HepG2 (cell line): ENCODE measurements at regions not wholly inside any gene's neighbourhood (a gene's known extent, or its start where the extent isn't known, plus 50 kb on each side); places are given as distances from the start of the nearest gene placed in this dataset.
A peak's percentile ranks its signal among the peaks of the same experiment; 100 is the strongest.

ENCODE experiments used
- FIP1L1 ChIP-seq: fragments of 200-400 bp; formaldehyde crosslinking; IDR thresholded peaks from 2 replicates; pipeline ENCODE4 v1.6.1; 2018; ENCODE audit warnings: low read depth, mild to moderate bottlenecking, low read length, moderate library complexity, borderline replicate concordance; ENCODE audit not compliant: insufficient read depth
- HES4 ChIP-seq: sonication (generic); formaldehyde crosslinking; IDR thresholded peaks from 2 replicates; pipeline ENCODE4 v1.9.0; 2021; ENCODE audit warnings: mild to moderate bottlenecking, missing genetic modification reagents, borderline replicate concordance
- NFRKB ChIP-seq: fragments of 450-650 bp; IDR thresholded peaks from 2 replicates; pipeline ENCODE4 v1.6.1; 2017
- PHB2 ChIP-seq: fragments of 450-650 bp; IDR thresholded peaks from 2 replicates; pipeline ENCODE4 v1.6.1; 2018; ENCODE audit not compliant: partially characterized antibody
- RCOR2 ChIP-seq: IDR thresholded peaks from 2 replicates; pipeline ENCODE4 v1.6.1; 2016; ENCODE audit warnings: missing biosample characterization, missing genetic modification reagents
- YEATS2 ChIP-seq: sonication (generic); formaldehyde crosslinking; IDR thresholded peaks from 2 replicates; pipeline ENCODE4 v1.4.0; 2020; ENCODE audit warnings: missing genetic modification reagents, borderline replicate concordance
- ZBTB1 ChIP-seq: sonication (generic); formaldehyde crosslinking; IDR thresholded peaks from 2 replicates; pipeline ENCODE4 v1.4.0; 2020; ENCODE audit warnings: missing genetic modification reagents, borderline replicate concordance
- ZNF282 ChIP-seq: fragments of 450-650 bp; IDR thresholded peaks from 2 replicates; pipeline ENCODE4 v1.6.1; 2018; ENCODE audit not compliant: partially characterized antibody
- ZNF430 ChIP-seq: sonication (generic); formaldehyde crosslinking; IDR thresholded peaks from 2 replicates; pipeline ENCODE4 v1.9.0; 2021; ENCODE audit warnings: mild to moderate bottlenecking, missing genetic modification reagents
- ZNF737 ChIP-seq: sonication (generic); formaldehyde crosslinking; IDR thresholded peaks from 2 replicates; pipeline ENCODE4 v1.5.0; 2020; ENCODE audit warnings: missing genetic modification reagents, mild to moderate bottlenecking, borderline replicate concordance
- TF ChIP-seq, protein P1 (sequence below): sonication (generic); formaldehyde crosslinking; IDR thresholded peaks from 2 replicates; pipeline ENCODE4 v1.5.0; 2020; ENCODE audit warnings: mild to moderate bottlenecking, missing genetic modification reagents
- TF ChIP-seq, protein P2 (sequence below), 2 experiments: IDR thresholded peaks; 2 replicates each; pipeline ENCODE4 v1.6.1; 2011 to 2012; ENCODE audit warnings: low read length in 2 of 2, borderline replicate concordance in 1 of 2, low read depth in 1 of 2, mild to moderate bottlenecking in 1 of 2, moderate library complexity in 1 of 2
- TF ChIP-seq, protein P3 (sequence below): sonication (generic); formaldehyde crosslinking; IDR thresholded peaks from 2 replicates; pipeline ENCODE4 v1.5.1; 2020; ENCODE audit warnings: missing genetic modification reagents, mild to moderate bottlenecking, borderline replicate concordance
- TF ChIP-seq, protein P4 (sequence below): sonication (generic); formaldehyde crosslinking; IDR thresholded peaks from 2 replicates; pipeline ENCODE4 v1.4.0; 2020; ENCODE audit warnings: missing genetic modification reagents

DNA sequence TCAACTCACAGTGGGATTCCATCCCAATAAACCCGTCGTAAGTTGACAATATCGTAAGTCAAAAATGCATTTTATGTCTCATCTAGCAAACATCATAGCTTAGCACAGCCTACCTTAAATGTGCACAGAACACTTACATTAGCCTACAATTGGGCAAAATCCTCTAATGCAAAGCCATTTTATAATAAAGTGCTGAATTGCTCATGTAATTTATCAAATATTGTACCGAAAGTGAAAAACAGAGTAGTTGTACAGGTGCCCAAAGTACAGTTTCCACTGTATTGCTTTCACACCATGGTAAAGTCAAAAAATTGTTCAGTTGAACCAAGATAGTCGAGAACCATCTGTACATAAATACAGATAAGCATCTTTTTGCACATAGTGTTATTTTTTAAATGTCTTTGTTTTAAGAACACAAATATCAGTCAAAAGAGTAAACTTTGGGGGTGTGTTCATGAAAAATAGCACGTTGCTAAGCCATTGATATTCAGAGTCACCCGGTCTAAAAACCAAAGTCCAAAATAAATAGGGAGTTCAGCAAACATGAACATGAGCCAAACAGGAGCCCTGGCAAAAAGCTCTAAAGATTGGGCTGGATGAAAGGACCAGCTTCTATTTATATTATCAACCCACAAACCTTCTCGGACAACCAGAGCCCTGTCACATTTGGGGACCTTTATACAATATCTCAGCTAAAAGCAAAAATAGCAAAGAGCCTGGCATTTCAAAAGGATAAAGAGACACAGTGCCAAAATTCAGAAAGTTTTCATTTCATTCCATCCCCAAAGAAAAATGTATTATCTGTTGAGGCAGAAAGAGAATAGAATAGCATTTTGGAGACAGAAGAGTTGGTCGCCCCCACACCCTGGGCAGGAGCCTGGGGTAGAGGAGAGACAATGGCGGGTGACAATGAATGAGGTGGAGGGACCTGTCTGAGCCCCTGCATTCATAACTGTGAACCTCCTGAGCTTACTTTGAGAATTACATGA, 105.9 kb upstream of the SH3BP4 start (continued):
- TF ChIP-seq, protein P1, sequence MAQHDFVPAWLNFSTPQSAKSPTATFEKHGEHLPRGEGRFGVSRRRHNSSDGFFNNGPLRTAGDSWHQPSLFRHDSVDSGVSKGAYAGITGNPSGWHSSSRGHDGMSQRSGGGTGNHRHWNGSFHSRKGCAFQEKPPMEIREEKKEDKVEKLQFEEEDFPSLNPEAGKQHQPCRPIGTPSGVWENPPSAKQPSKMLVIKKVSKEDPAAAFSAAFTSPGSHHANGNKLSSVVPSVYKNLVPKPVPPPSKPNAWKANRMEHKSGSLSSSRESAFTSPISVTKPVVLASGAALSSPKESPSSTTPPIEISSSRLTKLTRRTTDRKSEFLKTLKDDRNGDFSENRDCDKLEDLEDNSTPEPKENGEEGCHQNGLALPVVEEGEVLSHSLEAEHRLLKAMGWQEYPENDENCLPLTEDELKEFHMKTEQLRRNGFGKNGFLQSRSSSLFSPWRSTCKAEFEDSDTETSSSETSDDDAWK (CRISPR knock-in tag): no peak
- no peak for TF ChIP-seq NFRKB
- TF ChIP-seq, protein P2, sequence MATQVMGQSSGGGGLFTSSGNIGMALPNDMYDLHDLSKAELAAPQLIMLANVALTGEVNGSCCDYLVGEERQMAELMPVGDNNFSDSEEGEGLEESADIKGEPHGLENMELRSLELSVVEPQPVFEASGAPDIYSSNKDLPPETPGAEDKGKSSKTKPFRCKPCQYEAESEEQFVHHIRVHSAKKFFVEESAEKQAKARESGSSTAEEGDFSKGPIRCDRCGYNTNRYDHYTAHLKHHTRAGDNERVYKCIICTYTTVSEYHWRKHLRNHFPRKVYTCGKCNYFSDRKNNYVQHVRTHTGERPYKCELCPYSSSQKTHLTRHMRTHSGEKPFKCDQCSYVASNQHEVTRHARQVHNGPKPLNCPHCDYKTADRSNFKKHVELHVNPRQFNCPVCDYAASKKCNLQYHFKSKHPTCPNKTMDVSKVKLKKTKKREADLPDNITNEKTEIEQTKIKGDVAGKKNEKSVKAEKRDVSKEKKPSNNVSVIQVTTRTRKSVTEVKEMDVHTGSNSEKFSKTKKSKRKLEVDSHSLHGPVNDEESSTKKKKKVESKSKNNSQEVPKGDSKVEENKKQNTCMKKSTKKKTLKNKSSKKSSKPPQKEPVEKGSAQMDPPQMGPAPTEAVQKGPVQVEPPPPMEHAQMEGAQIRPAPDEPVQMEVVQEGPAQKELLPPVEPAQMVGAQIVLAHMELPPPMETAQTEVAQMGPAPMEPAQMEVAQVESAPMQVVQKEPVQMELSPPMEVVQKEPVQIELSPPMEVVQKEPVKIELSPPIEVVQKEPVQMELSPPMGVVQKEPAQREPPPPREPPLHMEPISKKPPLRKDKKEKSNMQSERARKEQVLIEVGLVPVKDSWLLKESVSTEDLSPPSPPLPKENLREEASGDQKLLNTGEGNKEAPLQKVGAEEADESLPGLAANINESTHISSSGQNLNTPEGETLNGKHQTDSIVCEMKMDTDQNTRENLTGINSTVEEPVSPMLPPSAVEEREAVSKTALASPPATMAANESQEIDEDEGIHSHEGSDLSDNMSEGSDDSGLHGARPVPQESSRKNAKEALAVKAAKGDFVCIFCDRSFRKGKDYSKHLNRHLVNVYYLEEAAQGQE (IDR thresholded peaks at IDR 0.05; ENCODE audit: borderline replicate concordance in 1 of 2, low read depth in 1 of 2, low read length in 2 of 2): no peak; a peak in 1 of 4 replicates
- TF ChIP-seq ZNF737 (CRISPR knock-in tag): no peak
- no peak for TF ChIP-seq ZNF430 (CRISPR knock-in tag)
- TF ChIP-seq, protein P3, sequence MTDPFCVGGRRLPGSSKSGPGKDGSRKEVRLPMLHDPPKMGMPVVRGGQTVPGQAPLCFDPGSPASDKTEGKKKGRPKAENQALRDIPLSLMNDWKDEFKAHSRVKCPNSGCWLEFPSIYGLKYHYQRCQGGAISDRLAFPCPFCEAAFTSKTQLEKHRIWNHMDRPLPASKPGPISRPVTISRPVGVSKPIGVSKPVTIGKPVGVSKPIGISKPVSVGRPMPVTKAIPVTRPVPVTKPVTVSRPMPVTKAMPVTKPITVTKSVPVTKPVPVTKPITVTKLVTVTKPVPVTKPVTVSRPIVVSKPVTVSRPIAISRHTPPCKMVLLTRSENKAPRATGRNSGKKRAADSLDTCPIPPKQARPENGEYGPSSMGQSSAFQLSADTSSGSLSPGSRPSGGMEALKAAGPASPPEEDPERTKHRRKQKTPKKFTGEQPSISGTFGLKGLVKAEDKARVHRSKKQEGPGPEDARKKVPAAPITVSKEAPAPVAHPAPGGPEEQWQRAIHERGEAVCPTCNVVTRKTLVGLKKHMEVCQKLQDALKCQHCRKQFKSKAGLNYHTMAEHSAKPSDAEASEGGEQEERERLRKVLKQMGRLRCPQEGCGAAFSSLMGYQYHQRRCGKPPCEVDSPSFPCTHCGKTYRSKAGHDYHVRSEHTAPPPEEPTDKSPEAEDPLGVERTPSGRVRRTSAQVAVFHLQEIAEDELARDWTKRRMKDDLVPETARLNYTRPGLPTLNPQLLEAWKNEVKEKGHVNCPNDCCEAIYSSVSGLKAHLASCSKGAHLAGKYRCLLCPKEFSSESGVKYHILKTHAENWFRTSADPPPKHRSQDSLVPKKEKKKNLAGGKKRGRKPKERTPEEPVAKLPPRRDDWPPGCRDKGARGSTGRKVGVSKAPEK (CRISPR knock-in tag): no peak
- TF ChIP-seq RCOR2 (CRISPR knock-in tag): peak; percentile 89
- no peak for TF ChIP-seq ZBTB1 (CRISPR knock-in tag)
- TF ChIP-seq, protein P4, sequence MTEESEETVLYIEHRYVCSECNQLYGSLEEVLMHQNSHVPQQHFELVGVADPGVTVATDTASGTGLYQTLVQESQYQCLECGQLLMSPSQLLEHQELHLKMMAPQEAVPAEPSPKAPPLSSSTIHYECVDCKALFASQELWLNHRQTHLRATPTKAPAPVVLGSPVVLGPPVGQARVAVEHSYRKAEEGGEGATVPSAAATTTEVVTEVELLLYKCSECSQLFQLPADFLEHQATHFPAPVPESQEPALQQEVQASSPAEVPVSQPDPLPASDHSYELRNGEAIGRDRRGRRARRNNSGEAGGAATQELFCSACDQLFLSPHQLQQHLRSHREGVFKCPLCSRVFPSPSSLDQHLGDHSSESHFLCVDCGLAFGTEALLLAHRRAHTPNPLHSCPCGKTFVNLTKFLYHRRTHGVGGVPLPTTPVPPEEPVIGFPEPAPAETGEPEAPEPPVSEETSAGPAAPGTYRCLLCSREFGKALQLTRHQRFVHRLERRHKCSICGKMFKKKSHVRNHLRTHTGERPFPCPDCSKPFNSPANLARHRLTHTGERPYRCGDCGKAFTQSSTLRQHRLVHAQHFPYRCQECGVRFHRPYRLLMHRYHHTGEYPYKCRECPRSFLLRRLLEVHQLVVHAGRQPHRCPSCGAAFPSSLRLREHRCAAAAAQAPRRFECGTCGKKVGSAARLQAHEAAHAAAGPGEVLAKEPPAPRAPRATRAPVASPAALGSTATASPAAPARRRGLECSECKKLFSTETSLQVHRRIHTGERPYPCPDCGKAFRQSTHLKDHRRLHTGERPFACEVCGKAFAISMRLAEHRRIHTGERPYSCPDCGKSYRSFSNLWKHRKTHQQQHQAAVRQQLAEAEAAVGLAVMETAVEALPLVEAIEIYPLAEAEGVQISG (CRISPR knock-in tag): no peak; the same call in 1 of the 2 replicates
- no peak for TF ChIP-seq FIP1L1
- no peak for TF ChIP-seq ZNF282
- TF ChIP-seq PHB2: no peak
- no peak for TF ChIP-seq HES4 (CRISPR knock-in tag)
- TF ChIP-seq YEATS2 (CRISPR knock-in tag): no peak
